IPS-15b (cell line): ENCODE measurements at regions not wholly inside any gene's neighbourhood (a gene's known extent, or its start where the extent isn't known, plus 50 kb on each side); places are given as distances from the start of the nearest gene placed in this dataset.

Experiments
- H3K27me3 ChIP-seq: one replicate; pipeline ENCODE4 v1.6.1; 2013; ENCODE audit warnings: low read length; ENCODE audit not compliant: control insufficient read depth, insufficient read depth
- H3K36me3 ChIP-seq: one replicate; pipeline ENCODE4 v1.6.1; 2013; ENCODE audit warnings: low read length; ENCODE audit not compliant: control insufficient read depth, insufficient read depth
- H3K4me1 ChIP-seq: one replicate; pipeline ENCODE4 v1.6.1; 2013; ENCODE audit warnings: mild to moderate bottlenecking, low read length; ENCODE audit not compliant: control insufficient read depth, insufficient read depth
- H3K4me3 ChIP-seq: one replicate; pipeline ENCODE4 v1.5.1; 2013; ENCODE audit warnings: low read depth, low read length
- H3K9ac ChIP-seq: one replicate; pipeline ENCODE4 v1.6.1; 2013; ENCODE audit warnings: low read depth, mild to moderate bottlenecking, low read length
- H3K9me3 ChIP-seq: one replicate; pipeline ENCODE4 v1.6.1; 2013; ENCODE audit warnings: mild to moderate bottlenecking, low read length; ENCODE audit not compliant: control insufficient read depth, insufficient read depth

DNA sequence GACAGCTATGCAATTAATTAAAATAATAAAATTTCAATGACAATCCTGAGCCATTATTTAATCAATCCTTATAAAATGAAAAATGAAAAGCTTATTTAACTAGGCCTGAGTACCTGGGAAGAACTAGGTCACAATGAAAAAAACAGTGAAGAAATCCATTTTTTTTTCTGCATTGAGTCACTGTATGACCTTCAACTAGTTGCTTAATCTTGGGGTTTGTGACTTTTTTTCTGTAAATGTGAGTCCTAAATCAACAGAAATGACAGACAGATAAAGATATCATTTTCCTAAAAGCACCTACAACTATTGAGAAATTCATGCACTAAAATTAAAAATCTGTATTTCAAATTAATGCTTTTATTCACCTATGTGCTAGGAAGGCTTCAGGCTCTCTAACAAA, 96.8 kb downstream of the TMEM26 start:
- Histone ChIP-seq H3K9ac (no peak overlapping the region), H3K4me1 (no peaks in the 10 kb centered on the region), H3K4me3 (no peak overlapping the region), H3K36me3 (no peaks in the 10 kb centered on the region), H3K27me3 (no peaks in the 10 kb centered on the region), H3K9me3 (no peaks in the 10 kb centered on the region)

DNA sequence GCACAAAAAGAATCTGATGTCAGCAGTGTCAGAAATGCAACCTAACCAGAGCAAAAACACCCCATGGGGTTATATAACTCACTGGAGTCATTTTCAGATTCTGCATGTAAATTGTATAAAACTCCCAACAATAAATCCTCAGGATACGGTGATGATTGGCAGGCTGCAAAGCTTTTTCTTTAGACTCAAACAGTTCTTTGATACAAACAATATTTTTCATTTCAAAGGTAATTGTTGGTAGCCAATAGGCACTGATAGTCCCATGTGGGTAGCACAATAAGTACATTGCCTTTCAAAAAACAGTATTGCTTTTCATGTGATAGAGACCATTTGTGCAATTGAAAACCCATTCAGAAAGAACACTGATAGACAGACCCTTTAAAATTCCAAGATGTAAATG, 98.0 kb downstream of the TMEM26 start:
- Histone ChIP-seq H3K4me3 (no peak overlapping the region), H3K27me3 (no peaks in the 10 kb centered on the region), H3K9ac (no peak overlapping the region), H3K9me3 (no peaks in the 10 kb centered on the region), H3K4me1 (no peaks in the 10 kb centered on the region), H3K36me3 (no peaks in the 10 kb centered on the region)

DNA sequence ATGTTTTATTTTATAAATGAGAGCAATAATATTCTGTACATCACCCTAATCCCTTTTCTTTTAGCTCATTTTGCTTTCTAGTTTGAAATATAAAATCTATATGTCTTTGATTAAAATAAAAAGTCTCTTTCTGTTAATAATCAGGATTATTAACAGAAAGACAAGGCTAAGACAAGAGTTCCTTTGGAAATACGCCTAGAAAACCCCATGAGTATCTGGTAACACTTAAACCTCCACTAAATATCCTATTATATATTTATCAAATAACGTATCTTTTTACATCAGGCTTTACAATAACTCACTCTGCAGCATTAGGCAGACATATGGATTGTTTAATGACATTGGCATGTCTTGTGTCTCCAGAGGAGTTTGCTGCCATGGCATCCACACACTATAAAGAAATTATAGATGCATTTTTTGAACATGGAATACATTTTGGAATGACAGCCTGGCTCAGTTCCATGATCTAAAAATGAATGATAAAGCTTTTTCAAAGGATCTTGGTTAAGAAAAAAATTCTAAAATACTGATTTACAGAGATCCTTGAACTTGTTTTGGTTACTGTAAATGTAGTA, 98.7 kb downstream of the TMEM26 start:
- Histone ChIP-seq H3K9me3 (no peaks in the 10 kb centered on the region), H3K36me3 (no peaks in the 10 kb centered on the region), H3K4me1 (no peaks in the 10 kb centered on the region), H3K9ac (no peak overlapping the region), H3K27me3 (no peaks in the 10 kb centered on the region), H3K4me3 (no peak overlapping the region)

DNA sequence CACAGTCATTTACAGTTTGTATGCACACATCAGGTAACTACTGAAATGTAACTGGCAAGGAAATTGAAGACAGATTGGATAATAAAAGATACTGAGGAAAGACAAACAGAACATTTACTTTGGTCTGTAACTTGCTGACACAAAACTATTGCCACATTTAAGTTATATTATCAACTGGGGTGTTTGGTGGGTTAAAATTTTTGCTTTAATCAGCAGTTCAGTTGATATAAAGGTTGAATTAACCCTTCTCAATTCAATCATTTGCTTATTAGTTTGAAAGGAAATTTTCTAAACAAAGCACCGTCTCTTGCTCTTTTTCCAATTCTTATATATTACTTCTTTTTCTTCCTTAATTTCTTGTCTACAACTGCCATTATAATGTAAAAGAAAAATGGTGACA, 102.4 kb downstream of the TMEM26 start:
- no peaks in the 10 kb centered on the region for H3K9me3 ChIP-seq
- no peak overlapping the region for H3K9ac ChIP-seq
- no peak overlapping the region for H3K4me3 ChIP-seq
- no peaks in the 10 kb centered on the region for H3K4me1 ChIP-seq
- no peaks in the 10 kb centered on the region for H3K36me3 ChIP-seq
- H3K27me3 ChIP-seq = no peaks in the 10 kb centered on the region

DNA sequence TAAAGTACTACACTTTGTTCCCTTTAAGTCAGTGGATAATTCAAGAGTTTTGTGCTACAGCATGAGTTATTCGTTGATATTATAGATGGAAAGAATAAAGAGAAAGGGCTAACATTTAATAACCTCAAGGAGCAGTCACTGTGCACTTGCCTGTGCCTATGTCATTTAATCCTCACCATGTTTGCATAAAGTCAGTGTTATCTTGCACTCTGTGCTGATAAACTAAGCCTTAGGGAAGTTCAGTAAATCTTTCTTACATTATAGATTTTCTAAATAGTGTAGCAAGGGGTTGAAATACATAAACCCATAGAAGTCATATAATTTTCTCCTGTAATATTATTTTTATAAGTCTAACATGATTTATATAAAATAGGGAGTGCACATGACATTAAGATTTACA, 103.1 kb downstream of the TMEM26 start:
- Histone ChIP-seq H3K27me3 (no peaks in the 10 kb centered on the region), H3K4me3 (no peak overlapping the region), H3K36me3 (no peaks in the 10 kb centered on the region), H3K4me1 (no peaks in the 10 kb centered on the region), H3K9ac (no peak overlapping the region), H3K9me3 (no peaks in the 10 kb centered on the region)

GRCh38 chr10:61346796-61347413, 106.3 kb downstream of the TMEM26 start:
- Histone ChIP-seq H3K36me3 (no peaks in the 10 kb centered on the region), H3K27me3 (no peaks in the 10 kb centered on the region), H3K4me3 (no peak overlapping the region), H3K9ac (no peak overlapping the region), H3K9me3 (no peaks in the 10 kb centered on the region), H3K4me1 (no peaks in the 10 kb centered on the region)

GRCh38 chr10:61343796-61344195, 109.4 kb downstream of the TMEM26 start:
- H3K4me1 ChIP-seq = no peaks in the 10 kb centered on the region
- no peaks in the 10 kb centered on the region for H3K27me3 ChIP-seq
- no peak overlapping the region for H3K4me3 ChIP-seq
- H3K36me3 ChIP-seq = no peaks in the 10 kb centered on the region
- H3K9me3 ChIP-seq = no peaks in the 10 kb centered on the region
- H3K9ac ChIP-seq = no peak overlapping the region

- no peaks in the 10 kb centered on the region for H3K4me1 ChIP-seq
- H3K4me3 ChIP-seq = no peak overlapping the region
Measured at GRCh38 chr10:61342858-61343572, 110.2 kb downstream of the TMEM26 start.

GRCh38 chr10:61341008-61341407, 112.2 kb downstream of the TMEM26 start:
- Histone ChIP-seq H3K4me3 (no peak overlapping the region), H3K9ac (no peak overlapping the region), H3K9me3 (no peaks in the 10 kb centered on the region), H3K36me3 (no peaks in the 10 kb centered on the region), H3K4me1 (no peaks in the 10 kb centered on the region), H3K27me3 (no peaks in the 10 kb centered on the region)

More at GRCh38 chr10:61342858-61343572, 110.2 kb downstream of the TMEM26 start:
- H3K9me3 ChIP-seq = no peaks in the 10 kb centered on the region
- H3K27me3 ChIP-seq = no peaks in the 10 kb centered on the region
- no peak overlapping the region for H3K9ac ChIP-seq
- no peaks in the 10 kb centered on the region for H3K36me3 ChIP-seq

DNA sequence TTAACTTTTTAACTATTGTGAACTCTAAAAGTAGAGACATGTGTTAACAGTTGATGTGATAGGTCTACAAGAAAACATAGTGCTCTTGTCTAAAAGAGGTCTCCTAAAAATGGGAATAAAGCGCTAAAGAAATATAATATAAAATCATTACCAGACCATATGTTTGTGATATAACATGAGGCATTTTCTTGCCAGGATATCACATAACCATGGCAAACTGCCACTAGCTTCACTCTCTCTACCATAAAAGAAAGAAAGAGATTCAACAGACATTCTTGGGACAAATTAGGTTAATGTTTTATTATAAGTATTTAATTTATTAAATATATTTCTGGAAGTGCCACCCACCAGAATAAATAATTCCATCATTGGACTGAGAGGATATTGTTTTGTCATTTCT, 115.0 kb downstream of the TMEM26 start:
- H3K27me3 ChIP-seq = no peaks in the 10 kb centered on the region
- no peaks in the 10 kb centered on the region for H3K9me3 ChIP-seq
- no peaks in the 10 kb centered on the region for H3K4me1 ChIP-seq
- no peaks in the 10 kb centered on the region for H3K36me3 ChIP-seq
- H3K9ac ChIP-seq = no peak overlapping the region
- H3K4me3 ChIP-seq = no peak overlapping the region

GRCh38 chr10:61337741-61338140, 115.4 kb downstream of the TMEM26 start:
- Histone ChIP-seq H3K36me3 (no peaks in the 10 kb centered on the region), H3K9ac (no peak overlapping the region), H3K27me3 (no peaks in the 10 kb centered on the region), H3K9me3 (no peaks in the 10 kb centered on the region), H3K4me1 (no peaks in the 10 kb centered on the region), H3K4me3 (no peak overlapping the region)

DNA sequence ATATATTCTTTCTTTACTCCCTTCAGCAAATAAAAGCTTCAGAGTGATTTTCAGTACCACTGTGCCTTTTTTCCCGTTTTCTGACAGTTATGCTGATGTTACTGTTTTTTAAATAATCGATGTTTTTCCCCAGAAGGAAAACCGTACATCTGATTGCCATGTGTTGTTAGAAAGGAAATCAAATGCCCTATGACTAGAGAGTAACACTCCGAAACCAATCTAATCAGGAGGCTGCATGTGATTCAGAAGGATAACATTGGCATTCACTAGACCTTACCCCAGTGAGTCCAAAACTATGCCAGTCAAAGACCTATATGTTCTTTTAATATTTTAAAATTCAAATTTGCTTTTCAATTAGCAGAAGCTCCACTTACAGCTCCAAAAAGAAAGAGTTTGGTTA, 116.3 kb downstream of the TMEM26 start:
- Histone ChIP-seq H3K36me3 (no peaks in the 10 kb centered on the region), H3K9me3 (no peaks in the 10 kb centered on the region), H3K9ac (no peak overlapping the region), H3K27me3 (no peaks in the 10 kb centered on the region), H3K4me1 (no peaks in the 10 kb centered on the region), H3K4me3 (no peak overlapping the region)
